Spleen (tissue), 7 donors: ENCODE measurements at regions not wholly inside any gene's neighbourhood (a gene's known extent, or its start where the extent isn't known, plus 50 kb on each side); places are given as distances from the start of the nearest gene placed in this dataset.

Experiments used
- CTCF ChIP-seq, 11 experiments: fragments of 200-600 bp in 7 of 11; fragments of 450-650 bp in 4 of 11; sonication (generic) in 4 of 11; IDR thresholded peaks in 8 of 11; conservative IDR thresholded peaks in 3 of 11; 1 replicate in 7 of 11; 2 replicates in 4 of 11; pipeline versions ENCODE4 v1.4.0 to v1.8.0; 2016 to 2021; ENCODE audit warnings: antibody characterized with exemption in 11 of 11, inconsistent platforms in 4 of 11, mild to moderate bottlenecking in 1 of 11
- POLR2A ChIP-seq, 3 donors: fragments of 450-650 bp; IDR thresholded peaks; one replicate each; pipeline ENCODE4 v1.5.1; 2017; ENCODE audit warnings: antibody characterized with exemption in 3 of 3, mild to moderate bottlenecking in 1 of 3
- POLR2AphosphoS5 ChIP-seq, 3 donors: sonication (generic); formaldehyde crosslinking; IDR thresholded peaks; one replicate each; pipeline ENCODE4 v1.5.1; 2017; ENCODE audit warnings: antibody characterized with exemption in 3 of 3
- donor health status: DM: no; HTN: no; CAD: no; lungs with moderate emphysema.
- donor health status: DM: no; HTN: no; CAD: no.
- donor health status: DM: no; HTN: no; CAD: no.

DNA sequence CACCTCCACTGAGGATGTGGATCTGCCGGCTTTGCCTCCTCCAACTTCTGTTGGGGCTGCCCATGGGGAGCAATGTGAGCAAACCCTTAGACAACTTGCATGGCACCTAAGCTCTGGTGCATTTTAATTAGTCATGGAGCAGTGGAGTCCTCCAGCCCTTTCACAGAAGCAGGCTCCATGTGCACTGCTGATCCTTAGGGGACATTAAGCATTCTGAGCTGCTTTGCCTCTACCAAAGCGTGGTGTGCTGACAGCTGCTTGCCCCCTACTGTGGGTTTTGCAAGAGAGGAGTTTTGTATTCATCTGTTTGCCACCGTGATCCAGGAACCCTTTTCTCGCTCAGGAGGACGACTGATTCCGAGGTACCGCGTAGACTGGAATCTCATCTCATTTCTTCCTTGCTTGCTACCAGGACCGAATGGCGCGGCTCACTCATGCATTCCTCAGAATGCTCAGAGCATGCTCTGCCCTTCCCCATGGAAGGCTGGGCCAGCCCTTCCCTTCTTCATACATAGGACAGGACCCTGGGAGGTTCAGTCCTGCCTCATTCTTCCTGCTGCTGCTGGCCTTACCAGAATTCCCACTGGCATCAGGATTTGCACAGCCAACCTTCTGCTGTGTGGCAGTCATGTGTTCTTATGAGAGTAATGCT lies 432.5 kb downstream of the GADD45G start:
- no peak for TF ChIP-seq CTCF (IDR thresholded peaks at IDR 0.05 in 8 of 11, conservative IDR thresholded peaks at IDR 0.05 in 3 of 11)
- no peak for TF ChIP-seq POLR2AphosphoS5 (IDR thresholded peaks at IDR 0.05)
- TF ChIP-seq POLR2A (IDR thresholded peaks at IDR 0.05) = no peak
